BJ (cell line): ENCODE measurements at regions not wholly inside any gene's neighbourhood (a gene's known extent, or its start where the extent isn't known, plus 50 kb on each side); places are given as distances from the start of the nearest gene placed in this dataset. TPM values are rescaled to one million over a fixed set of nuclear protein-coding genes. Genes with fewer than 3 reads are reported as not detected.

Source experiments
- CTCF ChIA-PET: fragments of 350-600 bp; formaldehyde crosslinking; extraction: SDS; loops from one replicate; lab custom pipeline; 2021; ENCODE audit warnings: antibody characterized with exemption, inconsistent platforms; lab: Yijun Ruan, JAX
- POLR2A ChIA-PET: fragments of 300-600 bp; sonication (Branson Sonifier 250); formaldehyde crosslinking; extraction: SDS; loops from one replicate; lab custom pipeline; 2021; ENCODE audit warnings: antibody characterized with exemption; lab: Charles Lee
- DNase-seq: peaks from one replicate; pipeline ENCODE4 v3.0.0-alpha.2; 2011; ENCODE audit warnings: low read depth
- H3K27me3 ChIP-seq: 2 replicates; pipeline ENCODE4 v1.6.0; 2011; ENCODE audit warnings: low read length; ENCODE audit not compliant: control insufficient read depth, insufficient read depth
- H3K36me3 ChIP-seq: 2 replicates; pipeline ENCODE4 v1.5.1; 2011; ENCODE audit warnings: low read length; ENCODE audit not compliant: control insufficient read depth, insufficient read depth
- H3K4me3 ChIP-seq: 2 replicates; pipeline ENCODE4 v1.5.1; 2011; ENCODE audit warnings: low read depth, mild to moderate bottlenecking, control low read depth, low read length
- CTCF ChIP-seq: IDR thresholded peaks from 2 replicates; pipeline ENCODE4 v1.5.1; 2011; ENCODE audit warnings: low read depth, mild to moderate bottlenecking, control low read depth, inconsistent platforms, low read length, moderate library complexity; ENCODE audit not compliant: insufficient read depth
- small RNA-seq: library from RNA; depleted of rRNA; stranded (forward); fragments of <200 nt; gene quantifications from one replicate; pipeline ENCODE3, GENCODE V24; 2012; ENCODE audit warnings: low replicate concordance, low read depth; ENCODE audit not compliant: insufficient read length

GRCh38 chr5:44446399-44446798 is 57.2 kb upstream of the FGF10 start:
- H3K27me3 ChIP-seq: no peaks in the 10 kb centered on the region
- POLR2A ChIA-PET: no interaction called here
- no peaks in the 10 kb centered on the region for H3K36me3 ChIP-seq
- H3K4me3 ChIP-seq: no peak overlapping the region
- DNase-seq: no peak
- TF ChIP-seq CTCF: no peak
- CTCF ChIA-PET: no interaction called here

GRCh38 chr5:44443172-44443571 is 54.0 kb upstream of the FGF10 start:
- Histone ChIP-seq H3K36me3 (no peaks in the 10 kb centered on the region), H3K4me3 (no peak overlapping the region), H3K27me3 (no peaks in the 10 kb centered on the region)
- ChIA-PET POLR2A (no interaction called here), CTCF (interaction anchor here (0.5 kb wide), 1 partner anchor 89 kb away, joined by 3 read pairs; no protein-coding TSS in a partner anchor)
- no peak for TF ChIP-seq CTCF
- DNase-seq: no peak

- POLR2A ChIA-PET: no interaction called here
- H3K4me3 ChIP-seq: no peak overlapping the region
- no peaks in the 10 kb centered on the region for H3K27me3 ChIP-seq
- TF ChIP-seq CTCF: no peak
- H3K36me3 ChIP-seq: no peaks in the 10 kb centered on the region
- no peak for DNase-seq
- CTCF ChIA-PET: no interaction called here
Observed at GRCh38 chr5:44441460-44441859, 52.2 kb upstream of the FGF10 start.

- no peaks in the 10 kb centered on the region for H3K36me3 ChIP-seq
- DNase-seq: no peak
- ChIA-PET CTCF (interaction anchor here (0.8 kb wide), 1 partner anchor 788 kb away, joined by 5 read pairs; no protein-coding TSS in a partner anchor), POLR2A (no interaction called here)
- TF ChIP-seq CTCF: no peak
- no peaks in the 10 kb centered on the region for H3K27me3 ChIP-seq
- H3K4me3 ChIP-seq: no peak overlapping the region
Observed at GRCh38 chr5:44440186-44440585, 51.0 kb upstream of the FGF10 start.

Small RNAs in the stretch of these regions (small RNA-seq; reads per million reads assigned to genes)
- gene RN7SL383P: not detected
